HG02973 (cell line): ENCODE measurements at regions not wholly inside any gene's neighbourhood (a gene's known extent, or its start where the extent isn't known, plus 50 kb on each side); places are given as distances from the start of the nearest gene placed in this dataset.
"Not testable (repeated sequence)": the region's sequence is repeated elsewhere in the genome, so short reads cannot be mapped to it uniquely, and the experiment has no call there.

Experiments used
- ATAC-seq: cut with Tn5 transposase; IDR thresholded peaks from one replicate; pipeline ENCODE4 v1.9.1; 2021; ENCODE audit warnings: moderate library complexity; ENCODE audit not compliant: unreplicated experiment

- ATAC-seq: no peak
Measured at GRCh38 chrX:81857192-81857591, 655.3 kb downstream of the SH3BGRL start.

- ATAC-seq: no peak
Measured at GRCh38 chrX:81866873-81867272, 665.0 kb downstream of the SH3BGRL start.

DNA sequence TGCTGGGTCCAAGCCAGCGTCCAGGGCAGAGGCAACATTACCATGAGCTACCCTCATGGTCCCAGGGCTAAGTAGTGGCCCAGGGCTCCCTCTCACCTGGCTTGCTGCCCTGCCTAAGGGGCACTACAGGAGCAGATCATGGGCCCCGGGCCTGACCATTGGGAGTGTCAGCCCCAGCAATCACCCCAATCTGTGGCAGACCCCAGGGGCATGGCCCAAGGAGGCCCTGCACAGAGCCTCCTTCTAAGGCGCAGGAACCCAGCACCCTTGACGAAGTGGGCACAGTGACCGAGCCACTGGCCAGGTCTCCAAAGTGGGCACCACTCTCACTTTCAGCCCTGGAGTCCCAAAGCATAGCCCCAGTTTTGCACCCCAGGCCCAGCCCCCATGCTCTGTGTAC, 667.1 kb downstream of the SH3BGRL start:
- ATAC-seq: no peak

DNA sequence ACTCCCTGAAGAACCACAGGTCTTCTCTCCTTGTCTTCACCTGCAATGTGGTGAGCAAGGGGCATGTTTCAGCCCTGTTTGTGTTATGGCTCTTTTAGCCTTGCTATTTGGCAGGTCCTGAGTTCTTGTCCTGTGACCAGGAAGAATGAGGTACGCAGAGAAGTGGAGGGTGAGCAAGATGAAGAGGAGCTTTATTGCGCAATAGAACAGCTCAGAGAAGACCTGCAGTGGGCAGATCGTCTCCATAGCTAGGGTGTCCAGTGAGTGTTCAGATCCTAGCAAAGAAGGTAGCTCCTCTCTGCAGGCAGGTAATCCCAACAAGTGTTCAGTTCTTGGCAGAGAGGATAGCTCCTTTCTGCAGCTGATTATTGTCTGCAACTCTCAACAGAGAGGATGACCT, 672.9 kb downstream of the SH3BGRL start:
- ATAC-seq: no peak

DNA sequence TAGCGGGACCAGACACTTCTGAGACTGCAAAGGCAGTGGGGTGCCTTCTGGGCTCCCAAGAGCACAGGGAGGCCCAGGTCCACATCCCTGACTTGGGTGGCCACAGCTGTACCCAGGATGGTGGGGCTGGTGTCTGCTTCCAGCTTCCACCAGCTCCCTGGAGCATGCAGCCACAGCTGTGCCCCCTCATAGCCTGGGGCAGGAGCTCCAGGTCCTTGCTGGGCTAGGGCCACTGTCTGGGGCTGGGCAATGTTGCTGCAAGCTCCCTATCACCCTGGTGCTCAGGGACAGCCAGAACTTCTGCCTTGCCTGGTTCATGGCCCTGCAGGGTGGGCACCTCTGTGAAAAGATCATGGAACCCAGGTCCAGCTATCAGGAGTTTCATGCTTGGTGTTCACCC, 673.9 kb downstream of the SH3BGRL start:
- no peak for ATAC-seq

GRCh38 chrX:81876437-81876836, 674.5 kb downstream of the SH3BGRL start:
- ATAC-seq: no peak

GRCh38 chrX:81890521-81890920, 688.6 kb downstream of the SH3BGRL start:
- ATAC-seq: no peak

DNA sequence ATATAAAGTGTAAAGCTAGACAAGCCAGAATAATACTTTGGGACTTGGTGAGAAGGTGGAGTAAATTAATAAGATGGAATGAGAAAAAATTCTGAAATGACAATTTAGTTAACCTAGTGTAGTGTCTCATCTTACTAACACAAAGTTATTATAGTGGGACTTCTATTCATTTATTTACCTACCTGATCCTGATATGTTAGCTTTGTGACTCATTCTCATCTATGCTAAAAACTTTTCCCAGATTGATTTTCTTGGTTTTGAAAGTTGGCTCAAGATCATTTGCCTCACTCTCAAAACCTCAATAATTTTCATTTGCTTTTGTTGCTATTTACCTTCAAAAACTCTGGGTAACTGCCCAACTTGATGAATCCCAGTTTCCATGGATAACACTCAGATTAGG, 698.6 kb downstream of the SH3BGRL start:
- no peak for ATAC-seq

GRCh38 chrX:81925812-81926211, 723.9 kb downstream of the SH3BGRL start:
- no peak for ATAC-seq

DNA sequence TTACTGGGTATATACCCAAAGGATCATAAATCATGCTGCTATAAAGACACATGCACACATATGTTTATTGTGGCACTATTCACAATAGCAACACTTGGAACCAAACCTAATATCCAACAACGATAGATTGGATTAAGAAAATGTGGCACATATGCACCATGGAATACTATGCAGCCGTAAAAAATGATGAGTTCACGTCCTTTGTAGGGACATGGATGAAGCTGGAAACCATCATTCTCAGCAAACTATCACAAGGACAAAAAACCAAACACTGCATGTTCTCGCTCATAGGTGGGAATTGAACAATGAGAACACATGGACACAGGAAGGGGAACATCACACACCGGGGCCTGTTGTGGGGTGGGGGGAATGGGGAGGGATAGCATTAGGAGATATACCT, 744.0 kb downstream of the SH3BGRL start:
- ATAC-seq: not testable (repeated sequence)

GRCh38 chrX:81957318-81957717, 755.4 kb downstream of the SH3BGRL start:
- ATAC-seq: no peak

- ATAC-seq: no peak
Measured at GRCh38 chrX:81957900-81958545, 756.1 kb downstream of the SH3BGRL start.

- ATAC-seq: no peak
Measured at GRCh38 chrX:81959964-81960363, 758.1 kb downstream of the SH3BGRL start.

- ATAC-seq: not testable (repeated sequence)
Measured at GRCh38 chrX:81974413-81974812, 772.5 kb downstream of the SH3BGRL start.

- ATAC-seq: no peak
Measured at GRCh38 chrX:81979806-81980515, 778.1 kb downstream of the SH3BGRL start.

GRCh38 chrX:81987217-81987616, 785.3 kb downstream of the SH3BGRL start:
- ATAC-seq: not testable (repeated sequence)

DNA sequence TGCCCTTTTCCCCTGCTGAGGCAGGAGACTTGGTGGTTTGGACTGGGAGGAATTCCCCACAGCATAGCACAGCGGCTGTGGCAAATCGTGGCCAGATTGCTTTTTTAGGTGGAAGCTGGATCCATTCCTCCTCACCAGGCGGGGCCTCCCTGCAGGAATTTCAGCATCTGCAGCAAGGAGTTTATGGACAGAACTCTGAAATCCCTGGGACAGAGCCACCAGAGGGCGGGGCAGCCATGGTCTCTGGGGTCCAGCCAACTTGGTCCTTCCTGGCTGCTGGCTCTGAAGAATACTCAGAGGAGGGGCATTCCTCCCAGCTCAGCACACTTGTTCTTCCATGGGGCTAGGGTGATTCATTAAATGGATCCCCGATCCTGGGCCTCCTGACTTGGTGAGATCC, 794.3 kb downstream of the SH3BGRL start:
- ATAC-seq: no peak

- no peak for ATAC-seq
Measured at GRCh38 chrX:82029571-82030218, 827.8 kb downstream of the SH3BGRL start.

DNA sequence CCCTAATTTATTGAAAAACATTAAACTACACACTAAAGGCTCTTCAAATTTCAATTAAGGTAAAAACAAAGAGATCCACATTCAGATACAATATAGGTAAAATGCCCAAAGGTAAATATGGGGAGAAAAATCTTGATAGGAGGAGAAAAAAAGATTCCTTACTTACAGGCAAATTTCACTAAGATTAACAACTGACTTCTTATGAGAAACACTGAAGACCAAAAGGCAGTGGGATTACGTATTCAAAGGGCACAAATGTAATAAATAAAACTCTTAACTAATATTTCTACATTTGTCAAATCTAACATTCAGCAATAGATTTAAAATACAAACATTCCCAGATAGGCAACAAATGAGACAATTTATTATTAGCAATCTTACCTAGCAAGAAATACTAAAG, 829.3 kb downstream of the SH3BGRL start:
- ATAC-seq: no peak

GRCh38 chrX:82038793-82039192, 836.9 kb downstream of the SH3BGRL start:
- no peak for ATAC-seq

- no peak for ATAC-seq
Measured at GRCh38 chrX:82041034-82041433, 839.1 kb downstream of the SH3BGRL start.

- ATAC-seq: no peak
Measured at GRCh38 chrX:82058728-82059127, 856.8 kb downstream of the SH3BGRL start.
